Neuronal stem cell (in vitro differentiated cells): ENCODE measurements at regions not wholly inside any gene's neighbourhood (a gene's known extent, or its start where the extent isn't known, plus 50 kb on each side); places are given as distances from the start of the nearest gene placed in this dataset.

Source experiments
- DNase-seq: peaks from one replicate; pipeline ENCODE4 v3.0.0-alpha.2; 2013; ENCODE audit warnings: low spot score
- H2AFZ ChIP-seq: one replicate; pipeline ENCODE4 v1.6.1; 2013; ENCODE audit warnings: mild to moderate bottlenecking, low read length, inconsistent platforms
- H2AK5ac ChIP-seq: 2 replicates; pipeline ENCODE4 v1.6.1; 2013; ENCODE audit warnings: low read depth, mild to moderate bottlenecking, inconsistent platforms, low read length, moderate library complexity, mixed read lengths
- H2BK120ac ChIP-seq: 2 replicates; pipeline ENCODE4 v1.6.1; 2013; ENCODE audit warnings: low read depth, mild to moderate bottlenecking, inconsistent platforms, low read length, moderate library complexity, mixed read lengths
- H2BK12ac ChIP-seq: one replicate; pipeline ENCODE4 v1.6.1; 2013; ENCODE audit warnings: low read length, inconsistent platforms
- H2BK15ac ChIP-seq: 2 replicates; pipeline ENCODE4 v1.6.1; 2013; ENCODE audit warnings: mild to moderate bottlenecking, low read length, inconsistent platforms, mixed read lengths
- H2BK5ac ChIP-seq: one replicate; pipeline ENCODE4 v1.6.1; 2013; ENCODE audit warnings: inconsistent platforms, mild to moderate bottlenecking, low read length, moderate library complexity
- H3K14ac ChIP-seq: one replicate; pipeline ENCODE4 v1.6.1; 2013; ENCODE audit warnings: low read length, inconsistent platforms
- H3K18ac ChIP-seq: 2 replicates; pipeline ENCODE4 v1.6.1; 2013; ENCODE audit warnings: low read length, inconsistent platforms
- H3K23ac ChIP-seq: 2 replicates; pipeline ENCODE4 v1.6.1; 2013; ENCODE audit warnings: low read depth, mild to moderate bottlenecking, mixed read lengths, low read length, inconsistent platforms; ENCODE audit not compliant: poor library complexity
- H3K27ac ChIP-seq: replicated peaks from 3 replicates; pipeline ENCODE4 v1.5.1; 2013; ENCODE audit warnings: low read length, inconsistent platforms
- H3K27me3 ChIP-seq, 3 experiments: 2 replicates each; pipeline ENCODE4 v1.6.1; 2013; ENCODE audit warnings: low read length in 3 of 3, mild to moderate bottlenecking in 2 of 3, inconsistent platforms in 1 of 3, low read depth in 1 of 3, mixed read lengths in 1 of 3, moderate library complexity in 1 of 3; ENCODE audit not compliant: control insufficient read depth in 3 of 3, insufficient read depth in 3 of 3
- H3K36me3 ChIP-seq, 2 donors: replicated peaks in 1 of 2; 2 replicates each; pipeline ENCODE4 v1.6.1; 2013; ENCODE audit warnings: low read length in 2 of 2; ENCODE audit not compliant: control insufficient read depth in 2 of 2, insufficient read depth in 2 of 2
- H3K4ac ChIP-seq: 2 replicates; pipeline ENCODE4 v1.6.1; 2013; ENCODE audit warnings: inconsistent platforms, mild to moderate bottlenecking, low read length, moderate library complexity
- H3K4me1 ChIP-seq, 2 donors: 1 replicate in 1 of 2; 2 replicates in 1 of 2; pipeline ENCODE4 v1.6.1; 2013; ENCODE audit warnings: low read length in 2 of 2, low read depth in 1 of 2; ENCODE audit not compliant: control insufficient read depth in 2 of 2, insufficient read depth in 1 of 2
- H3K4me2 ChIP-seq: one replicate; pipeline ENCODE4 v1.6.1; 2013; ENCODE audit warnings: mild to moderate bottlenecking, low read length, inconsistent platforms; ENCODE audit not compliant: insufficient read depth, poor library complexity, severe bottlenecking
- H3K4me3 ChIP-seq, 2 donors: 2 replicates each; pipeline ENCODE4 v1.5.1; 2013; ENCODE audit warnings: low read length in 2 of 2, mild to moderate bottlenecking in 2 of 2, inconsistent platforms in 1 of 2, moderate library complexity in 1 of 2
- H3K79me1 ChIP-seq: one replicate; pipeline ENCODE4 v1.6.1; 2013; ENCODE audit warnings: low read depth, mild to moderate bottlenecking, inconsistent platforms, low read length, moderate library complexity
- H3K9ac ChIP-seq: one replicate; pipeline ENCODE4 v1.6.1; 2013; ENCODE audit warnings: mild to moderate bottlenecking, low read depth, low read length, inconsistent platforms; ENCODE audit not compliant: poor library complexity
- H3K9me3 ChIP-seq, 2 donors: replicated peaks in 1 of 2; 2 replicates each; pipeline versions ENCODE3 to v1.6.1; 2013; ENCODE audit warnings: low read length in 2 of 2, mild to moderate bottlenecking in 2 of 2, inconsistent platforms in 1 of 2, low read depth in 1 of 2, mixed read lengths in 1 of 2, moderate library complexity in 1 of 2; ENCODE audit not compliant: control insufficient read depth in 2 of 2, insufficient read depth in 1 of 2
- H4K8ac ChIP-seq: one replicate; pipeline ENCODE4 v1.6.1; 2013; ENCODE audit warnings: low read depth, mild to moderate bottlenecking, inconsistent platforms, low read length, moderate library complexity
- H4K91ac ChIP-seq: one replicate; pipeline ENCODE4 v1.6.1; 2013; ENCODE audit warnings: low read length, low read depth, mild to moderate bottlenecking, inconsistent platforms; ENCODE audit not compliant: poor library complexity
- WGBS, 2 donors: extraction: QIAGEN DNeasy Blood & Tissue Kit; methylation state at CpG; one replicate each; pipeline ENCODE4 v1.1.7; 2013; ENCODE audit warnings: missing lambda C conversion rate in 2 of 2, mixed read lengths in 1 of 2; ENCODE audit not compliant: insufficient read length in 2 of 2, insufficient replicate concordance in 1 of 2; ENCODE audit errors: extremely low coverage in 2 of 2; 5-methylcytosine and 5-hydroxymethylcytosine counted together

DNA sequence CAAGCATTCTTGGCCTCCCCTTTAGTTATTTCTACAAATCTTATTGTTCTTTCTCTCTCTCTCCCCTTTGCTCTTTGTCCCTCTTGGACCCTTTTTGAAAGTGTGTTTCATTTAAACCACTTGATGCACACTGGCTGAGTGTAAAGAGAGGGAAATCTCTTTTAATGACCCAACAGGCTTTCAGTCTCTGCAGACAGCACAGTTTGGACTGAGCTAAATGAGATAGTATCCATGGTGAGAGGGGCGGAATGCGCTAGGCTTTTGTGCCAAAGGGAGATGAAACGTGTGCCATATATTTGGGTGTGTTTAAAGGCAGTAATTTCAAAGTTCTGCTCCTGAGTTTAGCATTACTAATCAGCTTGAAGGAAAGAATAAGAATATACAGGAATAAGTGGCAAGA lies 184.9 kb downstream of the PCSK1 start:
- Histone ChIP-seq H4K91ac (no peak overlapping the region), H2AFZ (peak overlapping the region; percentile 83), H3K18ac (no peak overlapping the region), H3K79me1 (no peaks in the 10 kb centered on the region), H3K9me3 (no peaks in the 10 kb centered on the region), H3K9ac (no peak overlapping the region), H2BK120ac (no peak overlapping the region), H3K23ac (no peak overlapping the region), H3K4ac (no peak overlapping the region), H3K36me3 (no peaks in the 10 kb centered on the region), H2BK5ac (no peak overlapping the region), H3K27ac (no peak overlapping the region), H3K4me3 (no peak overlapping the region), H2AK5ac (no peak overlapping the region), H3K27me3 (no peaks in the 10 kb centered on the region), H3K4me1 (peaks cover 9 to 23% of the 10 kb centered on the region in 2 donors), H3K4me2 (no peak overlapping the region), H3K14ac (no peak overlapping the region), H2BK15ac (no peak overlapping the region), H4K8ac (no peak overlapping the region), H2BK12ac (no peak overlapping the region)
- WGBS, 2 donors: no CpG with 5 or more reads among the region's 3 CpGs
- DNase-seq: no peak

DNA sequence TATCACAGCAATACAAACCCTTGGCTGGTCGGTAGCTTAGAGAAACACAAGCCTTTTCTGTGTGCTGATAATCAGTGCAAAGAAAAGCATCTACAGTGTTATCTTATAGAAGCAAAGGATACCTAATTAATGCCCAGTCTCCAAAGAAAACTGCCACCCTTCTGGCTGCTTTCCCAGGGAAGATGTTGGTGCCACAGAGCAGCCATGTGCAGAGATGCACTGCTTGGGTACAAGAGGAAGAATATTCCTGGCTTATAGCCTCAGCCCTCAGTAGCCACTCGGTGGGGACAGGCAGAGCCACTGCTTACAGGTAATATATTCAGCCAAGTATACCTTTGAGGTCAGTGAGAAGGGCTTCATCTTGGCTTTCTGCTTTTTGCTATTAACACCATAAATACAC lies 185.3 kb downstream of the PCSK1 start:
- Histone ChIP-seq H2AK5ac (no peak overlapping the region), H3K9ac (no peak overlapping the region), H3K27ac (no peak overlapping the region), H3K18ac (no peak overlapping the region), H4K8ac (no peak overlapping the region), H2BK15ac (no peak overlapping the region), H4K91ac (no peak overlapping the region), H2BK5ac (no peak overlapping the region), H3K23ac (no peak overlapping the region), H3K79me1 (no peaks in the 10 kb centered on the region), H3K4me3 (no peak overlapping the region), H2BK120ac (no peak overlapping the region), H3K14ac (no peak overlapping the region), H3K4me1 (peaks cover 9 to 23% of the 10 kb centered on the region in 2 donors), H3K4me2 (no peak overlapping the region), H3K27me3 (no peaks in the 10 kb centered on the region), H3K9me3 (no peaks in the 10 kb centered on the region), H3K4ac (no peak overlapping the region), H2BK12ac (no peak overlapping the region), H2AFZ (peak overlapping the region; percentile 83), H3K36me3 (no peaks in the 10 kb centered on the region)
- DNase-seq: no peak
- WGBS, 2 donors: no CpG with 5 or more reads among the region's 2 CpGs

- H2BK12ac ChIP-seq: no peak overlapping the region
- no peak overlapping the region for H3K27ac ChIP-seq
- peak overlapping the region; percentile 83 for H2AFZ ChIP-seq
- H2BK120ac ChIP-seq: no peak overlapping the region
- no peak overlapping the region for H4K8ac ChIP-seq
- H3K4me1 ChIP-seq: peaks cover 9 to 23% of the 10 kb centered on the region in 2 donors
- H3K18ac ChIP-seq: no peak overlapping the region
- H4K91ac ChIP-seq: no peak overlapping the region
- DNase-seq: no peak
- no peak overlapping the region for H3K14ac ChIP-seq
- no peak overlapping the region for H3K9ac ChIP-seq
- H3K23ac ChIP-seq: no peak overlapping the region
- H3K27me3 ChIP-seq: no peaks in the 10 kb centered on the region
- H2AK5ac ChIP-seq: no peak overlapping the region
- no peak overlapping the region for H2BK15ac ChIP-seq
- WGBS, 2 donors: no CpG with 5 or more reads among the region's 4 CpGs
- H3K4me3 ChIP-seq: peak overlapping the region in 1 of 2 donors; percentile 15
- peaks cover 0 to 2% of the 10 kb centered on the region in 2 donors for H3K9me3 ChIP-seq
- no peak overlapping the region for H3K4me2 ChIP-seq
- no peak overlapping the region for H2BK5ac ChIP-seq
- H3K4ac ChIP-seq: no peak overlapping the region
- no peaks in the 10 kb centered on the region for H3K79me1 ChIP-seq
- H3K36me3 ChIP-seq: no peaks in the 10 kb centered on the region
These were observed 185.8 kb downstream of the PCSK1 start for GRCh38 chr5:96247097-96247701.

- H3K9me3 ChIP-seq: peaks cover 0 to 3% of the 10 kb centered on the region in 2 donors
- H2AFZ ChIP-seq: no peak overlapping the region
- H4K8ac ChIP-seq: no peak overlapping the region
- H2AK5ac ChIP-seq: no peak overlapping the region
- no peak overlapping the region for H3K18ac ChIP-seq
- no peak for DNase-seq
- no peak overlapping the region for H2BK12ac ChIP-seq
- H2BK15ac ChIP-seq: no peak overlapping the region
- H3K14ac ChIP-seq: no peak overlapping the region
- H3K4ac ChIP-seq: no peak overlapping the region
- no peak overlapping the region for H2BK5ac ChIP-seq
- H3K9ac ChIP-seq: no peak overlapping the region
- no peaks in the 10 kb centered on the region for H3K79me1 ChIP-seq
- H3K27me3 ChIP-seq: no peaks in the 10 kb centered on the region
- no CpG with 5 or more reads among the region's 4 CpGs for WGBS, 2 donors
- H3K4me3 ChIP-seq: no peak overlapping the region
- no peak overlapping the region for H3K27ac ChIP-seq
- H4K91ac ChIP-seq: no peak overlapping the region
- H3K23ac ChIP-seq: no peak overlapping the region
- no peak overlapping the region for H3K4me2 ChIP-seq
- no peak overlapping the region for H2BK120ac ChIP-seq
- no peaks in the 10 kb centered on the region for H3K36me3 ChIP-seq
- H3K4me1 ChIP-seq: peaks cover 9 to 23% of the 10 kb centered on the region in 2 donors
These were observed 187.6 kb downstream of the PCSK1 start for GRCh38 chr5:96245140-96246091.
